ENCODE measurements at regions not wholly inside any gene's neighbourhood (a gene's known extent, or its start where the extent isn't known, plus 50 kb on each side); places are given as distances from the start of the nearest gene placed in this dataset.

- no peak for DNase-seq
- Histone ChIP-seq H3K27ac (no peak overlapping the region), H3K36me3 (ENCODE audit: low read depth, missing control alignments) (no peaks in the 10 kb centered on the region), H3K27me3 (no peaks in the 10 kb centered on the region), H3K4me1 (no peaks in the 10 kb centered on the region), H3K9me3 (no peaks in the 10 kb centered on the region), H3K4me3 (no peak overlapping the region)
- TF ChIP-seq, protein P1, sequence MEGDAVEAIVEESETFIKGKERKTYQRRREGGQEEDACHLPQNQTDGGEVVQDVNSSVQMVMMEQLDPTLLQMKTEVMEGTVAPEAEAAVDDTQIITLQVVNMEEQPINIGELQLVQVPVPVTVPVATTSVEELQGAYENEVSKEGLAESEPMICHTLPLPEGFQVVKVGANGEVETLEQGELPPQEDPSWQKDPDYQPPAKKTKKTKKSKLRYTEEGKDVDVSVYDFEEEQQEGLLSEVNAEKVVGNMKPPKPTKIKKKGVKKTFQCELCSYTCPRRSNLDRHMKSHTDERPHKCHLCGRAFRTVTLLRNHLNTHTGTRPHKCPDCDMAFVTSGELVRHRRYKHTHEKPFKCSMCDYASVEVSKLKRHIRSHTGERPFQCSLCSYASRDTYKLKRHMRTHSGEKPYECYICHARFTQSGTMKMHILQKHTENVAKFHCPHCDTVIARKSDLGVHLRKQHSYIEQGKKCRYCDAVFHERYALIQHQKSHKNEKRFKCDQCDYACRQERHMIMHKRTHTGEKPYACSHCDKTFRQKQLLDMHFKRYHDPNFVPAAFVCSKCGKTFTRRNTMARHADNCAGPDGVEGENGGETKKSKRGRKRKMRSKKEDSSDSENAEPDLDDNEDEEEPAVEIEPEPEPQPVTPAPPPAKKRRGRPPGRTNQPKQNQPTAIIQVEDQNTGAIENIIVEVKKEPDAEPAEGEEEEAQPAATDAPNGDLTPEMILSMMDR (IDR thresholded peaks at IDR 0.05): no peak
- no peak for TF ChIP-seq POLR2A (IDR thresholded peaks at IDR 0.05)
- WGBS, 2 donors: 77% methylated on average over 5 of the region's 5 CpGs
- intact Hi-C loops (cut with DNase I; ENCODE audit: low total_unique reads): no loop called here
Observed at GRCh38 chr4:36426741-36427140, 145.3 kb downstream of the DTHD1 start.

GRCh38 chr4:36427696-36428095 lies 146.3 kb downstream of the DTHD1 start:
- no peaks in the 10 kb centered on the region for H3K9me3 ChIP-seq
- no peak for DNase-seq
- no peak overlapping the region for H3K4me3 ChIP-seq
- WGBS, 2 donors: 75 to 86% methylated on average over 2 of the region's 2 CpGs
- no peaks in the 10 kb centered on the region for H3K36me3 ChIP-seq (ENCODE audit: low read depth, missing control alignments)
- TF ChIP-seq POLR2A (IDR thresholded peaks at IDR 0.05): no peak
- TF ChIP-seq, protein P1 (IDR thresholded peaks at IDR 0.05): no peak
- no peak overlapping the region for H3K27ac ChIP-seq
- intact Hi-C loops (cut with DNase I; ENCODE audit: low total_unique reads): no loop called here
- no peaks in the 10 kb centered on the region for H3K4me1 ChIP-seq
- no peaks in the 10 kb centered on the region for H3K27me3 ChIP-seq

DNA sequence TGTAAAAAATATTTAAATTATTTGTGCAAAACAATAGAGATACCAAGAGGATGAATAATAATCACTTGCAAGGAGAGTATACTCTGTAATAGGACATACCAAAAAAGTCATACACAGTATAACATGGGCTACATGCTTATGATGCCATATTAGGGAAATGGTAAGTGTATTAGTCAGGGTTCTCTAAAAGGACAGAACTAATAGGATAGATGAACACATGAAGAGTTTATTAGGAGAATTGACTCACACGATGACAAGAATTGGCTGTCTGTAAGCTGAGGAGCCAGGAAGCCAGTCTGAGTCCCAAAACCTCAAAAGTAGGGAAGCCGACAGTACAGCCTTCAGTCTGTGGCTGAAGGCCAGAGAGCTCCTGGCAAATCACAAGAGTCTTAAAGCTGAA lies 151.2 kb downstream of the DTHD1 start:
- Histone ChIP-seq H3K4me1 (no peaks in the 10 kb centered on the region), H3K9me3 (no peaks in the 10 kb centered on the region), H3K27ac (no peak overlapping the region), H3K4me3 (no peak overlapping the region), H3K27me3 (no peaks in the 10 kb centered on the region), H3K36me3 (ENCODE audit: low read depth, missing control alignments) (no peaks in the 10 kb centered on the region)
- intact Hi-C loops (cut with DNase I; ENCODE audit: low total_unique reads): no loop called here
- no peak for DNase-seq
- WGBS, 2 donors: 44 to 86% methylated on average over 2 of the region's 2 CpGs
- no peak for TF ChIP-seq POLR2A (IDR thresholded peaks at IDR 0.05)
- TF ChIP-seq, protein P1 (IDR thresholded peaks at IDR 0.05): no peak

- no peaks in the 10 kb centered on the region for H3K9me3 ChIP-seq
- no peak for DNase-seq
- no peak for TF ChIP-seq POLR2A (IDR thresholded peaks at IDR 0.05)
- TF ChIP-seq, protein P1 (IDR thresholded peaks at IDR 0.05): no peak
- H3K36me3 ChIP-seq (ENCODE audit: low read depth, missing control alignments): no peaks in the 10 kb centered on the region
- no peak overlapping the region for H3K4me3 ChIP-seq
- H3K4me1 ChIP-seq: no peaks in the 10 kb centered on the region
- H3K27me3 ChIP-seq: no peaks in the 10 kb centered on the region
- no peak overlapping the region for H3K27ac ChIP-seq
- intact Hi-C loops (cut with DNase I; ENCODE audit: low total_unique reads): no loop called here
- WGBS, 2 donors: 72 to 79% methylated on average over 3 to 4 of the region's 4 CpGs
Observed at GRCh38 chr4:36439556-36439955, 158.1 kb downstream of the DTHD1 start.

DNA sequence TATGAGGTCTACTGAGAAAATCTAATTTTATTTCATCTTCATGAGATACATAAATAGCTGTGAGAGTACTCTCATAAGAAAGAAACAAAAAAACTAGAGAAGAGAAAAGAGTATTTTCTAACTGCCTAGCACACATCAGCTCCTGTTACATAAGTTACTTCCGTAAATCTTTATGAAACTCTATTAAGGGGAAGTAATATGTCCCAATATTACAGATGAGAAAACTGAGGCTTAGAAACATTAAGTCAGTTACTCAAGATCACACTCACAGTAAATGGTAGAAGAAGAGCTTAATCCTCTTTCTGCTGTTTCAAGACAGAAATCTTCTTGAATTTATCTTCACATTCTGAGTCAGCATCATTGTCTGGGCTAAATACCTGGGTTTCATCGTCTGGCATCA lies 164.1 kb downstream of the DTHD1 start:
- TF ChIP-seq, protein P1 (IDR thresholded peaks at IDR 0.05): no peak
- TF ChIP-seq POLR2A (IDR thresholded peaks at IDR 0.05): no peak
- Histone ChIP-seq H3K27ac (no peak overlapping the region), H3K4me3 (no peak overlapping the region), H3K27me3 (no peaks in the 10 kb centered on the region), H3K36me3 (ENCODE audit: low read depth, missing control alignments) (no peaks in the 10 kb centered on the region), H3K4me1 (no peaks in the 10 kb centered on the region), H3K9me3 (no peaks in the 10 kb centered on the region)
- intact Hi-C loops (cut with DNase I; ENCODE audit: low total_unique reads): no loop called here
- WGBS, 2 donors: 74% methylated on average over 2 of the region's 2 CpGs
- no peak for DNase-seq
